Progenitor cell of endocrine pancreas (in vitro differentiated cells): ENCODE measurements at regions not wholly inside any gene's neighbourhood (a gene's known extent, or its start where the extent isn't known, plus 50 kb on each side); places are given as distances from the start of the nearest gene placed in this dataset.
"Not testable (repeated sequence)": the region's sequence is repeated elsewhere in the genome, so short reads cannot be mapped to it uniquely, and the experiment has no call there.

ENCODE experiments used
- DNase-seq: peaks from one replicate; pipeline ENCODE4 v3.0.0; 2021; ENCODE audit warnings: low spot score; ENCODE audit not compliant: unreplicated experiment
- H3K27ac Mint-ChIP-seq: 2 replicates; pipeline ENCODE4 v1.8.0; 2021; ENCODE audit warnings: mild to moderate bottlenecking, moderate library complexity, mixed read lengths
- H3K27me3 Mint-ChIP-seq: 2 replicates; pipeline ENCODE4 v1.8.0; 2021; ENCODE audit warnings: mixed read lengths
- H3K36me3 Mint-ChIP-seq: 2 replicates; pipeline ENCODE4 v1.8.0; 2022; ENCODE audit warnings: mixed read lengths; ENCODE audit not compliant: insufficient read depth
- H3K4me1 Mint-ChIP-seq: 2 replicates; pipeline ENCODE4 v1.8.0; 2021; ENCODE audit warnings: low read depth, mixed read lengths
- H3K4me3 Mint-ChIP-seq: 2 replicates; pipeline ENCODE4 v1.8.0; 2021; ENCODE audit warnings: low read depth, mild to moderate bottlenecking, moderate library complexity, mixed read lengths
- H3K9me3 Mint-ChIP-seq: 2 replicates; pipeline ENCODE4 v1.8.0; 2021; ENCODE audit warnings: low read depth, mixed read lengths
- TF ChIP-seq, protein P1 (sequence below): fragments of 200-600 bp; sonication (generic); IDR thresholded peaks from one replicate; pipeline ENCODE4 v1.5.0; 2021; ENCODE audit warnings: antibody characterized with exemption, mild to moderate bottlenecking; ENCODE audit not compliant: unreplicated experiment

DNA sequence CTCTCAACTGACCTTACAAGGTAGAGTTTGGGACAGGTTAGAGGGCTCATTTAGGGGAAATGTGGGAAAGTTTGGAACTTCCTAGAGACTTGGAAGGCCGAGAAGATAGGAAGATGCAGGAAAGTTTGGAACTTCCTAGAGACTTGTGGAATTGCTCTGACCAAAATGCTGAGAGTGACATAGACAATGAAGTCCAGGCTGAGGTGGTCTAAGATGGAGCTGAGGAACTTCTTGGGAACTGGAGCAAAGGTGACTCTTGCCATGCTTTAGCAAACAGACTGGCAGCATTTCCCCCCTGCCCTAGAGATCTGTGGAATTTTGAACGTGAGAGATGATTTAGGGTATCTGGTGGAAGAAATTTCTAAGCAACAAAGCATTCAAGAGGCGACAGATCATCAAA, 258.9 kb upstream of the GULP1 start:
- Mint-ChIP-seq H3K4me1 (peaks cover 6% of the 10 kb centered on the region), H3K27ac (no peak overlapping the region), H3K36me3 (no peaks in the 10 kb centered on the region), H3K27me3 (no peaks in the 10 kb centered on the region), H3K9me3 (no peaks in the 10 kb centered on the region), H3K4me3 (no peak overlapping the region)
- DNase-seq = no peak
- TF ChIP-seq, protein P1, sequence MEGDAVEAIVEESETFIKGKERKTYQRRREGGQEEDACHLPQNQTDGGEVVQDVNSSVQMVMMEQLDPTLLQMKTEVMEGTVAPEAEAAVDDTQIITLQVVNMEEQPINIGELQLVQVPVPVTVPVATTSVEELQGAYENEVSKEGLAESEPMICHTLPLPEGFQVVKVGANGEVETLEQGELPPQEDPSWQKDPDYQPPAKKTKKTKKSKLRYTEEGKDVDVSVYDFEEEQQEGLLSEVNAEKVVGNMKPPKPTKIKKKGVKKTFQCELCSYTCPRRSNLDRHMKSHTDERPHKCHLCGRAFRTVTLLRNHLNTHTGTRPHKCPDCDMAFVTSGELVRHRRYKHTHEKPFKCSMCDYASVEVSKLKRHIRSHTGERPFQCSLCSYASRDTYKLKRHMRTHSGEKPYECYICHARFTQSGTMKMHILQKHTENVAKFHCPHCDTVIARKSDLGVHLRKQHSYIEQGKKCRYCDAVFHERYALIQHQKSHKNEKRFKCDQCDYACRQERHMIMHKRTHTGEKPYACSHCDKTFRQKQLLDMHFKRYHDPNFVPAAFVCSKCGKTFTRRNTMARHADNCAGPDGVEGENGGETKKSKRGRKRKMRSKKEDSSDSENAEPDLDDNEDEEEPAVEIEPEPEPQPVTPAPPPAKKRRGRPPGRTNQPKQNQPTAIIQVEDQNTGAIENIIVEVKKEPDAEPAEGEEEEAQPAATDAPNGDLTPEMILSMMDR = no peak

GRCh38 chr2:188033240-188033639, 258.4 kb upstream of the GULP1 start:
- not testable (repeated sequence) for H3K9me3 Mint-ChIP-seq, H3K27ac Mint-ChIP-seq, H3K36me3 Mint-ChIP-seq, H3K27me3 Mint-ChIP-seq, DNase-seq, H3K4me3 Mint-ChIP-seq, H3K4me1 Mint-ChIP-seq

DNA sequence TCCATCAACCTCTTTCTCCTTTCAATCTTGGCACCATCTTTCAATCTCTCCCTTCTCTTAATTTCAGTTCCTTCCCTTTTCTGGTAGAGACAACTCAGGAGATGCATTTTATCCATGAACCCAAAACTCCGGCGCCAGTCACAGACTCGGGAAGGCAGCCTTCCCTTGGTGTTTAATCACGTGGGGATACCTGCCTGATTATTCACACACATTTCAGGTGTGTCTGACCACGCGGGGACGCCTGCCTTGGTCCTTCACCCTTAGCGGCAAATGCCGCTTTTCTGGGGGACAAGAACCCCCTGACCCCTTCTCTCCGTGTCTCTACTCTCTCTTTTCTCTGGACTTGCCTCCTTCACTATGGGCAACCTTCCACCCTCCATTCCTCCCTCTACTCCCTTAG, 257.6 kb upstream of the GULP1 start:
- not testable (repeated sequence) for H3K36me3 Mint-ChIP-seq, H3K4me1 Mint-ChIP-seq, H3K27ac Mint-ChIP-seq, DNase-seq, H3K9me3 Mint-ChIP-seq, H3K27me3 Mint-ChIP-seq
- H3K4me3 Mint-ChIP-seq = peak overlapping the region; percentile 0

GRCh38 chr2:188035377-188035776, 256.3 kb upstream of the GULP1 start:
- not testable (repeated sequence) for DNase-seq, H3K4me3 Mint-ChIP-seq, H3K4me1 Mint-ChIP-seq, H3K27ac Mint-ChIP-seq, H3K27me3 Mint-ChIP-seq, H3K36me3 Mint-ChIP-seq, H3K9me3 Mint-ChIP-seq

- H3K27ac Mint-ChIP-seq, H3K36me3 Mint-ChIP-seq, H3K9me3 Mint-ChIP-seq, H3K4me3 Mint-ChIP-seq, H3K27me3 Mint-ChIP-seq, DNase-seq, H3K4me1 Mint-ChIP-seq: not testable (repeated sequence)
Measured at GRCh38 chr2:188036786-188037185, 254.9 kb upstream of the GULP1 start.

DNA sequence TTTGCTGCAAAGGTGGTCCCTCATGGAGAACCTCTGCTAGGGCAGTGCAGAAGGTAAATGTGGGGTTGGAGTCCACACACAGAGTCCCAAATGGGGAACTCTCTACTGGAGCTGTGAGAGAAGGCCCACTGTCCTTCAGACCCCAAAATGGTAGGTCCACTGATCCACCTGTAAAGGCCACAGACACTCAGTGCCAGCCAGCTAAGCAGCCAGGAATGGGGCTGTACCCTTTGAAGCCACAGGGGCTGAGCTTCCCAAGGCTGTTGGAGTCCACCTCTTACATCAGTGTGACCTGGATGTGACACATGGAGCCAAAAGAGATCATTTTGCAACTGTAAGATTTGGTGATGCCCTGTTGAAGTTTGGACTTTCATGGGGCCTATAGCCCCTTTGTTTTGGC, 252.4 kb upstream of the GULP1 start:
- H3K27me3 Mint-ChIP-seq = no peaks in the 10 kb centered on the region
- H3K9me3 Mint-ChIP-seq = no peaks in the 10 kb centered on the region
- TF ChIP-seq, protein P1 = no peak
- no peak overlapping the region for H3K4me3 Mint-ChIP-seq
- no peak for DNase-seq
- H3K4me1 Mint-ChIP-seq = no peaks in the 10 kb centered on the region
- no peaks in the 10 kb centered on the region for H3K36me3 Mint-ChIP-seq
- H3K27ac Mint-ChIP-seq = no peak overlapping the region

- no peaks in the 10 kb centered on the region for H3K9me3 Mint-ChIP-seq
- H3K36me3 Mint-ChIP-seq = no peaks in the 10 kb centered on the region
- H3K27me3 Mint-ChIP-seq = no peaks in the 10 kb centered on the region
- TF ChIP-seq, protein P1 = no peak
- no peaks in the 10 kb centered on the region for H3K4me1 Mint-ChIP-seq
- H3K27ac Mint-ChIP-seq = no peak overlapping the region
- no peak overlapping the region for H3K4me3 Mint-ChIP-seq
- no peak for DNase-seq
Measured at GRCh38 chr2:188042412-188042811, 249.3 kb upstream of the GULP1 start.
